ENCODE measurements at regions not wholly inside any gene's neighbourhood (a gene's known extent, or its start where the extent isn't known, plus 50 kb on each side); places are given as distances from the start of the nearest gene placed in this dataset.
"Not testable (repeated sequence)": the region's sequence is repeated elsewhere in the genome, so short reads cannot be mapped to it uniquely, and the experiment has no call there.

DNA sequence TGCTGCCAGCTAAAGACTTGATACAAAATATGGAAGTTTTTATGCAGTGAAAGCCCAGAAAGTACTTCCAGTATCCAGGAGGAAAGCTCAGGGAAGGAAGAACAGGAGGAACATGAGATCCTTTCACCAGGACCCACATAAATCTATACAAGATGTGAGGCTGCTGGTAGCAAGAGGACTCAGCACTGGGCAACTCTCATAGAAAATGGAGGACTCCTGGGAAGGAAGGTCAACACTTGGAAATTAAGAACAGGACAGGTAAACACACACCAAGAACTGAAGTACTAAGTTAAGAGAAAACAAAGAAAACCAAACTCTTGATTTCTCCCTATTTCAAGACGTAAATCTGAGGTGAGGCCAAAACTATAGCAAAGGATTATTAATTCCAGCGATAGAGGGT, 220.5 kb upstream of the HSF2 start:
- Mint-ChIP-seq H3K27ac (no peak overlapping the region), H3K4me1 (ENCODE audit: low read depth) (no peaks in the 10 kb centered on the region), H3K9me3 (no peaks in the 10 kb centered on the region), H3K27me3 (no peaks in the 10 kb centered on the region), H3K36me3 (ENCODE audit: low read depth) (no peaks in the 10 kb centered on the region), H3K4me3 (no peak overlapping the region)
- no peak for DNase-seq

DNA sequence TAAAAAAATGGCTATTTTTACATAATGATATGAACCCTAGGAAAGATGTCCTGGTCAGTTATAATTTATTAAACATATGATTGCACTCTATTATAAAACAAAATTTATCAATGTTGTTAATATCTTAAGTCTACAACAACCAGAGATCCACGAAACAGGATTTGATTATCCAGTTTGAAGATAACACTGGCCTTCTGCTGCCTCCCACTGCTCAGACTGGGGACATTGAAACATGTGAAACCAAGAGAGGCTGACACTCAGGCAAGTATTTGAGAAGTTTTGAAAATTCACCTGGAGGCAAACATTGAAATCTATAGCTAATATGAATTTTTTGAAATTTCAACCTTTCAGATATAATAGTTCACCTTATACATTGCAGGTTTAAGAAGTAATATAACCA, 219.3 kb upstream of the HSF2 start:
- Mint-ChIP-seq H3K4me3 (no peak overlapping the region), H3K4me1 (ENCODE audit: low read depth) (no peaks in the 10 kb centered on the region), H3K36me3 (ENCODE audit: low read depth) (no peaks in the 10 kb centered on the region), H3K27me3 (no peaks in the 10 kb centered on the region), H3K27ac (no peak overlapping the region), H3K9me3 (no peaks in the 10 kb centered on the region)
- no peak for DNase-seq

DNA sequence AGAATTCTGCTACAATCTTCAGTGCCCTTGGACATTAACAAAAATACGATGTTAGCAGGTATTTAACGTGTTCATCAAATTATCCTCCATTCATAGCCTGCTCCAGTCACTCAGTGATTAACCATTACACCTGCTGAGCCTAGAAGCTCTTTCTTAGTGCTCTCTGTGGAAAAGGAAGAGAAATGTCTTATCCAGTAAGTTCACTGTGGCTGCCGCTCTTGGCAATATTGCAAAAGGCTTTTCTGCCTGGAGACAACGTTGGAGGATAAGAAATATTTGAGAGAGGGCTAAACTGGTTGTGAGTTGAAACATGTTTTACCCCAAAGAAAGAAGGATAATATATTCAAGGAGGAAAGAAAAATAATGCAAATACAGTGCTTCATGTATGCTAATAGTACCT, 217.4 kb upstream of the HSF2 start:
- Mint-ChIP-seq H3K4me3 (no peak overlapping the region), H3K9me3 (no peaks in the 10 kb centered on the region), H3K27ac (no peak overlapping the region), H3K27me3 (no peaks in the 10 kb centered on the region), H3K4me1 (ENCODE audit: low read depth) (no peaks in the 10 kb centered on the region), H3K36me3 (ENCODE audit: low read depth) (no peaks in the 10 kb centered on the region)
- no peak for DNase-seq

DNA sequence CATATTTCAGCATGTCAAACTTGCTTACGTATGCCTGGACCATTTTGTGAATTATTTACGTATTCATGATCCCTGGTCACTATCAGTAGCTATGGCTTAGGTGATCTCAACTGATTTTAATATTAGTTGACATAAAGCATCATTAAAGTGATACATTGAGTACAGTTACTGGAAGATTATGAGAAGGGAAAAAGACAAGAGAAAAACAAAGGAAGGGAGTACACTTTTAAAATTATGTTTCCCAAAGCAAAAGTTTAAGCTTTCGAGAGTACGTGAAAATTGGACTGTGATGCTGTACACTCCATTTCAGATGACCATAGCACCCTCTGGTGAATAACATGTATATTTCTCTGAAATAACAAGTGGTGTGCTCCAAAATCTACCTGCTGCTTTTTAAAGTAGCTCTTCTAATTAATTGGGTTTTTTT, 215.0 kb upstream of the HSF2 start:
- H3K27me3 Mint-ChIP-seq: no peaks in the 10 kb centered on the region
- no peaks in the 10 kb centered on the region for H3K9me3 Mint-ChIP-seq
- H3K4me3 Mint-ChIP-seq: no peak overlapping the region
- no peak overlapping the region for H3K27ac Mint-ChIP-seq
- H3K36me3 Mint-ChIP-seq (ENCODE audit: low read depth): no peaks in the 10 kb centered on the region
- H3K4me1 Mint-ChIP-seq (ENCODE audit: low read depth): no peaks in the 10 kb centered on the region
- no peak for DNase-seq

DNA sequence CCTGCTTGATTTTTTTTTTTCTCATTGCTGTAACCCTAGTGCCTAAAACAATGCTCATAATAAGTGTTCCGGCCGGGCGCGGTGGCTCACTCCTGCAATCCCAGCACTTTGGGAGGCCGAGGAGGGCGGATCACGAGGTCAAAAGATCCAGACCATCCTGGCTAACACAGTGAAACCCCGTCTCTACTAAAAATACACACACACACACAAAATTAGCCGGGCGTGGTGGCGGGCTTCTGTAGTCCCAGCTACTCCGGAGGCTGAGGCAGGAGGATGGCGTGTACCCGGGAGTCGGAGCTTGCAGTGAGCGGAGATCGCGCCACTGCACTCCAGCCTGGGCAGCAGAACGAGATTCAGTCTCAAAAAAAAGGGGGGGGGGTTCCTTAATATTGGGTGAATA, 214.0 kb upstream of the HSF2 start:
- H3K27me3 Mint-ChIP-seq; H3K36me3 Mint-ChIP-seq (ENCODE audit: low read depth); DNase-seq; H3K9me3 Mint-ChIP-seq; H3K4me1 Mint-ChIP-seq (ENCODE audit: low read depth); H3K4me3 Mint-ChIP-seq; H3K27ac Mint-ChIP-seq: not testable (repeated sequence)

DNA sequence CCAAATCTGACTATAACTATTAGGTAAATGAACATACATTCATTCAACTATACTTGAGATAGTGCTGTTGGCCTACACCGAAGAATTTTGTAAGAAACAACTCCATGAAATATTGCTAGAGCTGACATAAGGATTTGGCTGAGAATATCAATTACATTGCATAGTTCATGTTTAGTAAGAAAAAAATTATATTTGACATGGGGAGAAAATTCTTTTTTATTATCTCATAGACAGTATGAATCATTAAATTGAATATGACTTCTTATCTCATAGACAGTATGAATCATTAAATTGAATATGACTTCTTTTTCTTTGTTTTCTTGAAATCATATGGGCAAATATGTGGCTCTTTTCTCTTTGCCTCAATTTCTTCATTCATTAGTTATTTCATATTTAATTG, 212.3 kb upstream of the HSF2 start:
- H3K9me3 Mint-ChIP-seq: no peaks in the 10 kb centered on the region
- H3K27ac Mint-ChIP-seq: no peak overlapping the region
- H3K4me1 Mint-ChIP-seq (ENCODE audit: low read depth): no peaks in the 10 kb centered on the region
- no peaks in the 10 kb centered on the region for H3K27me3 Mint-ChIP-seq
- no peaks in the 10 kb centered on the region for H3K36me3 Mint-ChIP-seq (ENCODE audit: low read depth)
- no peak overlapping the region for H3K4me3 Mint-ChIP-seq
- no peak for DNase-seq

DNA sequence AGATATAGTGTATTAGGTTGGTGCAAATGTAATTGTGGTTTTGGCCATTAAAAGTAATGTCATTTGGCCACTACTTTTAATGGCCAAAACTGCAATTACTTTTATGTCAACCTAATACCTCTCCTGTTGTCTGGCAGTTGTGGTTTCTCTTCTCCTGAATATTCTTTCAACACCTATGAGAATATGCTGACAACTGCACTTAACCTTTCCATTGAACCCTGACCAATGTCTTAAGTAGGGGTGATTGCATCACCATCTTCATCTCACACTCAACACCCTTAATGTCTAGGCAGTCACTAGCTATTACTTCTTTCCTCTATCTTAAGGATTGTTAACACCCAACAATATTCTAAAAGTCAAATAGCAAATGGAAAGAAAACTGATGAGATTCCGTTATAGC, 200.5 kb upstream of the HSF2 start:
- no peaks in the 10 kb centered on the region for H3K9me3 Mint-ChIP-seq
- no peaks in the 10 kb centered on the region for H3K4me1 Mint-ChIP-seq (ENCODE audit: low read depth)
- no peak for DNase-seq
- H3K27me3 Mint-ChIP-seq: no peaks in the 10 kb centered on the region
- H3K4me3 Mint-ChIP-seq: no peak overlapping the region
- no peak overlapping the region for H3K27ac Mint-ChIP-seq
- no peaks in the 10 kb centered on the region for H3K36me3 Mint-ChIP-seq (ENCODE audit: low read depth)

DNA sequence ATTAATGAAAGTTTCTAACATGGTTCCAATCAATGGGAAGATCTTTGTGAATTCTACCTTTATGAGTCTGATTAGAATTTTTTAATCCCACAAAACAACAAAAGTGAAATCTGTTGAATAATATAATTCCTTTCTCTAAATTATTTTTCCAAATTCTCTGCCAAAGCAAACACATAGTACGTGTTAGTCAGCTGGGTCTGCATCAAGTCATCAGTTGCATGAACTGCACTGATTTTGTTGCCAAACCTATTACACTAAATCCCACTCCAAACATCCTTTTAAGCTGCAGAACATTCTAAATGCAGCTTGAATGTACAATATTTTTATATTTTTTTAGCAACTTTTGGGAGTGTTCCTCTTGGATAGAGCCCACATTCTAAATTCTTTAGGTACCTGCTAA, 199.0 kb upstream of the HSF2 start:
- Mint-ChIP-seq H3K36me3 (ENCODE audit: low read depth) (no peaks in the 10 kb centered on the region), H3K9me3 (no peaks in the 10 kb centered on the region), H3K4me3 (no peak overlapping the region), H3K27ac (no peak overlapping the region), H3K4me1 (ENCODE audit: low read depth) (no peaks in the 10 kb centered on the region), H3K27me3 (no peaks in the 10 kb centered on the region)
- no peak for DNase-seq

DNA sequence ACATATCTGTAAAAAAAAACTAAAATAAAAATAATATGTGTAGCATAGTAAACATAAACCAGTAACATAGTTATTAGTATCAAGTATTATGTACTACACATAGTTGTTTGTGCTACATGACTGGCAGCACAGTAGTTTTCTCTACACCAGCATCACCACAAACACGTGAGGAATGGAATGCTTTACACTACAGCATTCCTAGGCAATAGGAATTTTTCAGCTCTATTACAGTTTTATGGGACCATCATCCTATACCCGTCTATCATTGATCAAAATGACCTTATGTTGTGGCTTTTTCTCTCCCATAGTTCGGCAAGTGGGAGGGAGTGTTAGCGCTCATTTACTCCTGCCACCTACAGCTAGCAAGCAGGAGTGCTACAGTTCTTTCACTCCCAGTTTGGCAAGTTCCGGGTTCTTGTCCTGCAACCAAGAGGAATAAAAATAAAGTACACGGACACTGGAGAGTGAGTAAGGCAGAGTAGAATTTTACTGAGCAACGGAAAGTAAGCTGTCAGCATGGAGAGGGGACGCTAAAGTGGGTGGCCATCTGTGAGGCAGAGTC, 196.8 kb upstream of the HSF2 start:
- no peaks in the 10 kb centered on the region for H3K27me3 Mint-ChIP-seq
- DNase-seq: no peak

DNA sequence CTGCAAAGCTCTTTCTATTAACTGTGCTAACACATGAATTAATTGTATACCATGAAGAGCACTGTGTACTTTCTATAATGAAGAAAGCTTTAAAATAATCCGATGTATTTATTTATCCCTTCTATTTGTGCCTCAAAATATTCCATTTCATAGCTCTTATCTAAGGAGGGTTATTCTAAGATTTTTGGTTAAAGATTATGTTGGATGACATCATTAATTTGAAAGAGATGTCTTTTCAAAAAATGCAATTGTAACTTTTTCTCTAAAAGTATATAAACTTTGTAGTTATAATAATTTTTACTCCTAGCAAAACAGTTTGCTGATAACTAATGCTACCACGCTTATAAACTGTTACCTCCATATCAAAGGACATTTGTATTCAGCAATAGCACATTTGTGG, 192.4 kb upstream of the HSF2 start:
- Mint-ChIP-seq H3K9me3 (no peaks in the 10 kb centered on the region), H3K27ac (no peak overlapping the region), H3K27me3 (no peaks in the 10 kb centered on the region), H3K36me3 (ENCODE audit: low read depth) (no peaks in the 10 kb centered on the region), H3K4me3 (no peak overlapping the region), H3K4me1 (ENCODE audit: low read depth) (no peaks in the 10 kb centered on the region)
- DNase-seq: no peak

More for the DNA sequence above, 196.8 kb upstream of the HSF2 start:
- Mint-ChIP-seq H3K36me3 (ENCODE audit: low read depth) (no peaks in the 10 kb centered on the region), H3K9me3 (no peaks in the 10 kb centered on the region), H3K4me3 (no peak overlapping the region), H3K4me1 (ENCODE audit: low read depth) (no peaks in the 10 kb centered on the region), H3K27ac (no peak overlapping the region)

DNA sequence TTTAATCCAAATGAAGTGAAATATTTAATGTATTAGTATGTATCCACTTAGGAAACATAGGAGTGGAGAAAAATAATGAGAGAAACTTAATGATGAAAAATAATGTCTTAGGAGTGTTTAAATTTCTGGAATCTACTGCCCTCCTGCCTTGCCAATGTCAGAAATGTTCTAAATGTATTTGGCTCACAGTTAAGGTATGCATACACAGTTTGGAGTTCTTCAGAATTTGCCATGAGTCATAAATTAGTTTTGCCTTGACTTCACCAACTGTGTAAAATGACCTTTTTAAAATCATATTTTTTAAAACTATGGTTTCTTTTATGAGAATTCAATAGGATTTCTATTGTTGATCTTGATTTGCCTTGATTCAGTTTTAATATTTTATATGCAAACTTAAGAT, 191.7 kb upstream of the HSF2 start:
- Mint-ChIP-seq H3K36me3 (ENCODE audit: low read depth) (no peaks in the 10 kb centered on the region), H3K27ac (no peak overlapping the region), H3K9me3 (no peaks in the 10 kb centered on the region), H3K4me3 (no peak overlapping the region), H3K4me1 (ENCODE audit: low read depth) (no peaks in the 10 kb centered on the region), H3K27me3 (no peaks in the 10 kb centered on the region)
- no peak for DNase-seq

DNA sequence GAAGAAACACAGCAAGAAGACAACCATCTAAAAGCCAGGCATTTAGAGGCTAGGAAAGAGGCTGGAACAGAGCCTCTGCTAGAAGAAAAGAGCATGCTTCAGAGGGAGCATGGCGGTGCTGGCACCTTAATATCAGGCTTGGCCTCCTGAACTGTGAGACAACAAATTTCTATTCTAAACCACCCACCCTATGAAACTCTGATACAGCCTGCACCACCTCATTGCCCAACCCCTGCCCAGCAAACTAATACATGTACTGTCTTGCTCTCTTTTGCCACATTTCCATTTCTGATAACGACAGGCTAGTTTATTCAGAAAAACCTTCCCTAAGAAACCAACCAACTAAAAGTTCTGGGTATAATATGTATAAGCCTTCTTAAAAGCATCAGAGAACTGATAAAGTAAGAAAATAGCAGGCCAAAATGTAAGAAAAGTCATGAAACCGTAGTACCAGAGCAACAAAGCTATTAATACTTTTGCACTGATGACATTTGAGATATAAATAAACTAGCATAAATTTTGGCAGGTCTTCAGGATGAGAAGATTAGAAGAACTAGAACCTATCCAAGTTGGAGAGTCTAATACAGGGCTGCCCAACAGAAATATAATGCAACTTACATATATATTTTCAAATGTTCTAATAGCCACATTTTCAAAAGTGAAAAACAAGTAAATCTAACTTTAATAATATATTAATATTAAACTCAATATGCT, 184.7 kb upstream of the HSF2 start:
- peaks cover 4% of the 10 kb centered on the region for H3K27me3 Mint-ChIP-seq
- H3K4me3 Mint-ChIP-seq: no peak overlapping the region
- DNase-seq: no peak
- no peaks in the 10 kb centered on the region for H3K4me1 Mint-ChIP-seq (ENCODE audit: low read depth)
- no peaks in the 10 kb centered on the region for H3K9me3 Mint-ChIP-seq
- H3K27ac Mint-ChIP-seq: no peak overlapping the region
- H3K36me3 Mint-ChIP-seq (ENCODE audit: low read depth): no peaks in the 10 kb centered on the region

DNA sequence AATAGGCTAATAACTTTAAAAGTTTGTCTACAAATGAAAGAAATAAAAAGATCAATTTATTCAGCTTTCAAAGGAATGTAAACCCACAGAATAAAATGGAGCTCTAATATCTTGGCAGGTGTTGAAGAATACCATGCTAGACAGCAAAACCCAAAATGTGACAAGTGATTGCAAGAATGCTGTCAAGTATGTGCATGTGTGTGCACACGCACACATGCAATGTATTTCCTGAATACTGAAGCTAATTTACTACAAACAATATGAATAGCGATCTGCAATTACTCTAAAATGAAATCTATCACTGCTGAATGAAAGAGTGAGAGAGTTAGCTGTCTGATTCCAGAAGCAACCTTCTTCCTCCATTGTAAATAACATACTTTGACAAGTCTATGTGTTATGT, 179.2 kb upstream of the HSF2 start:
- Mint-ChIP-seq H3K9me3 (no peaks in the 10 kb centered on the region), H3K36me3 (ENCODE audit: low read depth) (no peaks in the 10 kb centered on the region), H3K4me3 (no peak overlapping the region), H3K27ac (no peak overlapping the region), H3K27me3 (no peaks in the 10 kb centered on the region), H3K4me1 (ENCODE audit: low read depth) (no peaks in the 10 kb centered on the region)
- no peak for DNase-seq

DNA sequence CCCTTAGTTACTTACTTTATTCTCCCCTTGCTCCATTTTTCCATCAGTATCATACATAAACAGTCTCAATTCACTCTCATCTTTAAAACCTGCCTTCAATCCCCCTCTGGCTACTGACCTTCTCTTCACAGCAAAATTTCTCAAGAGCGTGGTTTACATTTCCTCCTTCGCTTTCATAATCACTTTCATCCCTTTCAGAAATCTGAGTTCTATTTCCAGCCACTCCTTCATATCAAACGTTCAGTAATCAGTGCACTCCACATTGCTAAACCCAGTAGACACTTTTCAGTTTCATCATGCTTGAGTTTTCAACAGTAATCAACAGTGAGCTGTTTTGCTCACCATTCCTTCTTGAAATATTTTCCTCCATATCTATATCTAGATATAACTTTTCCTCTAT, 176.7 kb upstream of the HSF2 start:
- H3K27me3 Mint-ChIP-seq: no peaks in the 10 kb centered on the region
- no peaks in the 10 kb centered on the region for H3K4me1 Mint-ChIP-seq (ENCODE audit: low read depth)

DNA sequence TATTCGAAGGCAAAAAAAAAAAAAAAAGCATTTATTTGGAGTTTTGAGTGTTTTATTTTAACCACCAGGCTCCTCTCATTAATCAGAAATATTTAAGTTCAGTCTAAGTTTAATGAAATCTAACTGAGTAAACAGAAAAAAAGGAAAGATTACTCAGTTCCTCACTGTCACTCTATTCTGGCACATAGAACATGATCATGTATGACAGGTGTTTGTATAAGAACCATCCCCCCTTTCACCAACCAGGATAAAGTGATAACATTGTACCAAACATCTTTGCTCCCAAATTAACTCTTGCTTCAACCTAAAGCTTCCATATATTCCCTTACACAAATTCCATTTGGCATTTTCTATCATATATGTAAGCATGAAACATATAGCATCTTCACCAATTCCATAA, 176.2 kb upstream of the HSF2 start:
- Mint-ChIP-seq H3K27me3 (no peaks in the 10 kb centered on the region), H3K27ac (no peak overlapping the region), H3K4me1 (ENCODE audit: low read depth) (no peaks in the 10 kb centered on the region), H3K9me3 (no peaks in the 10 kb centered on the region), H3K4me3 (no peak overlapping the region), H3K36me3 (ENCODE audit: low read depth) (no peaks in the 10 kb centered on the region)
- DNase-seq: no peak

More for the DNA sequence above, 176.7 kb upstream of the HSF2 start:
- no peak for DNase-seq
- Mint-ChIP-seq H3K27ac (no peak overlapping the region), H3K36me3 (ENCODE audit: low read depth) (no peaks in the 10 kb centered on the region), H3K9me3 (no peaks in the 10 kb centered on the region), H3K4me3 (no peak overlapping the region)

DNA sequence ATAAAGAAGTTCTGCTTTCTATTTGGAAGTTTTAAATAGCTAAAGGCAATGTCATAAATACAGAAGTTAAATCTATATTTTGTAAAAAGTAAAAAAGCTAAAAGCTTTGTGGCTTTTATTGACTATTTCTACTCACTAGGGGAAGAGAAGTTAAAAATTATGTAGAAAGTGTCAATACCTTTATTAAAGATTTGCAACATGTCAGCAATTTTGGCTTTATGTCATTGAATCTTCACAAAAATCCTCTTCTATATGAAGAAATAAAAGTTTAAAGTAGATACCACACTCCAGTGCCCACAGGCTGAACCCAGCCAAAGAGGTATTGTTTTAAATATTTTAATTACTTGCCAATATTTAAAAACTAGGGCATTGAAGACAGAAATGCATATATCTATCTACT, 160.6 kb upstream of the HSF2 start:
- peaks cover 6% of the 10 kb centered on the region for H3K9me3 Mint-ChIP-seq

More for the DNA sequence above, 160.6 kb upstream of the HSF2 start:
- H3K36me3 Mint-ChIP-seq (ENCODE audit: low read depth): no peaks in the 10 kb centered on the region
- no peaks in the 10 kb centered on the region for H3K27me3 Mint-ChIP-seq
- H3K27ac Mint-ChIP-seq: no peak overlapping the region
- no peak for DNase-seq
- H3K4me1 Mint-ChIP-seq (ENCODE audit: low read depth): no peaks in the 10 kb centered on the region
- no peak overlapping the region for H3K4me3 Mint-ChIP-seq
